ENCODE measurements at regions not wholly inside any gene's neighbourhood (a gene's known extent, or its start where the extent isn't known, plus 50 kb on each side); places are given as distances from the start of the nearest gene placed in this dataset.

GRCh38 chr5:58056546-58056945 is 403.3 kb downstream of the PLK2 start (continued):
- TF ChIP-seq CREB1 (IDR thresholded peaks at IDR 0.05) (no peak), TAF7 (optimal IDR thresholded peaks at IDR 0.05; ENCODE audit: borderline replicate concordance, low read depth, low read length) (no peak), BCL11A (IDR thresholded peaks at IDR 0.05; ENCODE audit: low read depth in 2 of 2, low read length in 2 of 2) (no peak), JUN (IDR thresholded peaks at IDR 0.05; ENCODE audit: low read depth, low read length) (no peak), SIX5 (IDR thresholded peaks at IDR 0.05; ENCODE audit: low read depth, low read length) (no peak)

All from H1 (cell line).